ENCODE measurements at regions not wholly inside any gene's neighbourhood (a gene's known extent, or its start where the extent isn't known, plus 50 kb on each side); places are given as distances from the start of the nearest gene placed in this dataset.

DNA sequence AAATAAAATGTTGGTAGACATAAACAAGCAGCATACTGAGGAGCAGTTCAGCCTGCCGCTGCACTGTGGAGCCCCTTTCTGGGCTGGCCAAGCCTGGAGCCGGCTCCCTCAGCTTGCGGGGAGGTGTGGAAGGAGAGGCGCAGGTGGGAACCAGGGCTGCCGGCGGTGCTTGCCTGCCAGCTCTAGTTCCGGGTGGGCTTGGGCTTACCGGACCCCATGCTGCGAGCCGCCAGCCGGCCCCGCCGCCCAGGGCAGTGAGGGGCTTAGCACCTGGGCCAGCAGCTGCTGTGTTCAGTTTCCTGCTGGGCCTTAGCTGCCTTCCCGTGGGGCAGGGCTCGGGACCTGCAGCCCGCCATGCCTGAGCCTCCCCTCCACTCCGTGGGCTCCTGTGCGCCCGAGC lies 672.9 kb upstream of the POM121L12 start:
- no peak for DNase-seq
- H3K36me3 Mint-ChIP-seq (ENCODE audit: insufficient read depth, unreplicated experiment), result no peaks in the 10 kb centered on the region
- intact Hi-C loops (cut with micrococcal nuclease; ENCODE audit: unreplicated experiment), result no loop called here
- no peak overlapping the region for H3K4me3 Mint-ChIP-seq (ENCODE audit: low read depth, unreplicated experiment)
- TF ChIP-seq, protein P1, sequence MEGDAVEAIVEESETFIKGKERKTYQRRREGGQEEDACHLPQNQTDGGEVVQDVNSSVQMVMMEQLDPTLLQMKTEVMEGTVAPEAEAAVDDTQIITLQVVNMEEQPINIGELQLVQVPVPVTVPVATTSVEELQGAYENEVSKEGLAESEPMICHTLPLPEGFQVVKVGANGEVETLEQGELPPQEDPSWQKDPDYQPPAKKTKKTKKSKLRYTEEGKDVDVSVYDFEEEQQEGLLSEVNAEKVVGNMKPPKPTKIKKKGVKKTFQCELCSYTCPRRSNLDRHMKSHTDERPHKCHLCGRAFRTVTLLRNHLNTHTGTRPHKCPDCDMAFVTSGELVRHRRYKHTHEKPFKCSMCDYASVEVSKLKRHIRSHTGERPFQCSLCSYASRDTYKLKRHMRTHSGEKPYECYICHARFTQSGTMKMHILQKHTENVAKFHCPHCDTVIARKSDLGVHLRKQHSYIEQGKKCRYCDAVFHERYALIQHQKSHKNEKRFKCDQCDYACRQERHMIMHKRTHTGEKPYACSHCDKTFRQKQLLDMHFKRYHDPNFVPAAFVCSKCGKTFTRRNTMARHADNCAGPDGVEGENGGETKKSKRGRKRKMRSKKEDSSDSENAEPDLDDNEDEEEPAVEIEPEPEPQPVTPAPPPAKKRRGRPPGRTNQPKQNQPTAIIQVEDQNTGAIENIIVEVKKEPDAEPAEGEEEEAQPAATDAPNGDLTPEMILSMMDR (IDR thresholded peaks at IDR 0.05; ENCODE audit: unreplicated experiment), result no peak
- no peaks in the 10 kb centered on the region for H3K27me3 Mint-ChIP-seq (ENCODE audit: unreplicated experiment)
- no peak overlapping the region for H3K27ac Mint-ChIP-seq (ENCODE audit: unreplicated experiment)
- peaks cover 23% of the 10 kb centered on the region for H3K9me3 Mint-ChIP-seq (ENCODE audit: low read depth, unreplicated experiment)
- CTCF ChIA-PET, result no interaction called here
- BruUV-seq (replicated peaks), result no TSS peak
- H3K4me1 Mint-ChIP-seq (ENCODE audit: low read depth, unreplicated experiment), result no peaks in the 10 kb centered on the region

DNA sequence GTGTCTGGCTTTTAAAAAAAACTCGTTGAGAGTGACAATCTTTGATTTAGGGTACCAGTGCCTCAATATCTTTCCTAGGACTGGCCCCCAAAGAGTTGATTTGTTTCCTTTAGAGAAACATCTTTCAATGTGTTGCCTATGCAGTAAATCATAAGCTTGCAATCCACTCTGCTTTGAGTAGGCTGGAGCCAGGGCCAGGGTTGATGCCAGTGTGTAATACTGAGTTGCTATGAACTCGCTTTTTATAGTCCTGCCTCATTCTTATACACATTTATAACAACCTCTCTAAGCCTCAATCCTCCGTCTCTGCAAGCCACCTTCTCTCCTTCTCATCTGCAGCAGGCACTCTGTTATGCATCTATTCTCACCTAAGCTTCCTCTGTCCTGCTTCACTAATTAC lies 674.9 kb upstream of the POM121L12 start:
- TF ChIP-seq, protein P1 (IDR thresholded peaks at IDR 0.05; ENCODE audit: unreplicated experiment), result no peak
- H3K36me3 Mint-ChIP-seq (ENCODE audit: insufficient read depth, unreplicated experiment), result no peaks in the 10 kb centered on the region
- no peak overlapping the region for H3K27ac Mint-ChIP-seq (ENCODE audit: unreplicated experiment)
- BruUV-seq (replicated peaks), result no TSS peak
- no peaks in the 10 kb centered on the region for H3K27me3 Mint-ChIP-seq (ENCODE audit: unreplicated experiment)
- no peak overlapping the region for H3K4me3 Mint-ChIP-seq (ENCODE audit: low read depth, unreplicated experiment)
- intact Hi-C loops (cut with micrococcal nuclease; ENCODE audit: unreplicated experiment), result no loop called here
- H3K4me1 Mint-ChIP-seq (ENCODE audit: low read depth, unreplicated experiment), result no peaks in the 10 kb centered on the region
- CTCF ChIA-PET, result no interaction called here
- H3K9me3 Mint-ChIP-seq (ENCODE audit: low read depth, unreplicated experiment), result peaks cover 34% of the 10 kb centered on the region
- no peak for DNase-seq

DNA sequence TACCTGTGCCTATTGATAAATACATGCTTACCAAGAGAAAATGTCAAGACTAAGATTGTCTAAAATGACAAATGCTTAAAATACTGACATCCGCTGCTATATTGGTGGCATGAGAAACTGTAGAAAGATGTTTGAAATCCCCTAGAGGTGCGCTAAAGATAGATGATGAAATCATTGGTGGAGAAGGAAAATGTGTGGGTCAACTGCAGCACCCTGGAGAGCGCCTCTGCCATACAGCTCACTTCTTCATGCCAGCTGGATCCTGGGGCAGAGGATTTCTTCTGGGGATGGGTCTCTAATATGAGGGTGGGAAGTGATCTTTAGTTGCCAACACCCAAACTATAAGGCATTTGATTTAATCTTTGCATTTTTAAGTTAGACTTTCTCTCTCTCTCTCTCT lies 680.4 kb upstream of the POM121L12 start:
- intact Hi-C loops (cut with micrococcal nuclease; ENCODE audit: unreplicated experiment), result no loop called here
- TF ChIP-seq, protein P1 (IDR thresholded peaks at IDR 0.05; ENCODE audit: unreplicated experiment), result no peak
- no peak overlapping the region for H3K4me3 Mint-ChIP-seq (ENCODE audit: low read depth, unreplicated experiment)
- no TSS peak for BruUV-seq (replicated peaks)
- CTCF ChIA-PET, result no interaction called here
- no peak overlapping the region for H3K27ac Mint-ChIP-seq (ENCODE audit: unreplicated experiment)
- no peak for DNase-seq
- H3K4me1 Mint-ChIP-seq (ENCODE audit: low read depth, unreplicated experiment), result no peaks in the 10 kb centered on the region
- H3K27me3 Mint-ChIP-seq (ENCODE audit: unreplicated experiment), result no peaks in the 10 kb centered on the region
- no peaks in the 10 kb centered on the region for H3K36me3 Mint-ChIP-seq (ENCODE audit: insufficient read depth, unreplicated experiment)
- peaks cover 43% of the 10 kb centered on the region for H3K9me3 Mint-ChIP-seq (ENCODE audit: low read depth, unreplicated experiment)

DNA sequence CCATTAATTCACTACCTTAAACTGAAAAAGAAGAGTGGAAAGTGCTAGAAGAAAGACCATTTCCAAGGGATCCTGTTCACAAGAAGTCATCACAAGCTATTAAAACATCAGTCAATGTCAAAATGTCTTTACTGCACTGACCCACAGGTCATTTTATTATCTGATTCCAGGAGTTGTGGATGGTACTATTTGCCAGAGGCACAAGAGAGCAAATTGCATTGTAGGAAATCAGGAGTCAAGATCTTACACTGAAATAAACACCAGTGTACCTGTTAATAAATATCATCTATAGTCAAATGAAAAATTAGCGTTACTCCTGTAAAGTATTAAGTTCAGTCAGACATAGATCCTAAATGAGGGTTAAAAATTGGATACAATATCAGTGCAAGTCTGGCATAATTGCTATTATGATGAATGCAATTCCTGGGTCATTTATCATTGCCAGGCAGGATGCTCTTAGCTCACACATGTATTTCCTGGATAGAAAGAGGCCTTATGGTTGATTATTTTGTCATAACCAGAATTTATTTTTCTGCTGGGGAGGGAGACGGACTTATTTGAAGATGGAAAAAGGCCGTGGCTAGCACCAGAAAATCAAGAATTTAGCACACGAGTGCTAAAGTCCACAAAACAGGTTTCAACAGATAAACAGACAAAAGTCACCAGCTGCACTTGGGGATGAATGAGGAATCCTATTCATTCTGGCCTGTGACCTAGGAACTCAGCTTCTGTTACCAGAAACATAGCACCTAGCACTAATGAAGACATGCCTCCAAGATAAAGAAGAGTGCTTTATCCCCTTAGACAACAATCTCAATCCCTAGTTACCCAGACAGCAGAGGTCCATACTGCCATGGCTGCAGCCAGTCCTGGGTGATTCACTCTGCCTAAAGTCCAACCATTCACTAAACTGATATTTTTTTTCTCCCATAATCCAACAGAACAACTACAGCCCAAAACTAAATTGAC lies 683.1 kb upstream of the POM121L12 start:
- H3K36me3 Mint-ChIP-seq (ENCODE audit: insufficient read depth, unreplicated experiment), result no peaks in the 10 kb centered on the region
- CTCF ChIA-PET, result no interaction called here
- no peak for DNase-seq
- no peak overlapping the region for H3K27ac Mint-ChIP-seq (ENCODE audit: unreplicated experiment)
- BruUV-seq (replicated peaks), result no TSS peak
- H3K4me1 Mint-ChIP-seq (ENCODE audit: low read depth, unreplicated experiment), result no peaks in the 10 kb centered on the region
- TF ChIP-seq, protein P1 (IDR thresholded peaks at IDR 0.05; ENCODE audit: unreplicated experiment), result no peak
- intact Hi-C loops (cut with micrococcal nuclease; ENCODE audit: unreplicated experiment), result no loop called here
- no peak overlapping the region for H3K4me3 Mint-ChIP-seq (ENCODE audit: low read depth, unreplicated experiment)
- no peaks in the 10 kb centered on the region for H3K27me3 Mint-ChIP-seq (ENCODE audit: unreplicated experiment)
- H3K9me3 Mint-ChIP-seq (ENCODE audit: low read depth, unreplicated experiment), result peaks cover 30% of the 10 kb centered on the region

Data from Calu3 (cell line).